OCI-LY1 (cell line): ENCODE measurements at regions not wholly inside any gene's neighbourhood (a gene's known extent, or its start where the extent isn't known, plus 50 kb on each side); places are given as distances from the start of the nearest gene placed in this dataset.

Experiments used
- EZH2 ChIP-seq: fragments of 200-600 bp; sonication (generic), shearing (Covaris generic); IDR thresholded peaks from 2 replicates; pipeline ENCODE4 v1.8.0; 2017; ENCODE audit warnings: borderline replicate concordance, mixed run types, mild to moderate bottlenecking, antibody characterized with exemption, low read length, moderate library complexity, mixed read lengths
- TF ChIP-seq, protein P1 (sequence below): fragments of 200-600 bp; sonication (generic), shearing (Covaris generic); IDR thresholded peaks from 2 replicates; pipeline ENCODE4 v1.5.1; 2017; ENCODE audit warnings: mild to moderate bottlenecking, antibody characterized with exemption, low read length, moderate library complexity, mixed read lengths

DNA sequence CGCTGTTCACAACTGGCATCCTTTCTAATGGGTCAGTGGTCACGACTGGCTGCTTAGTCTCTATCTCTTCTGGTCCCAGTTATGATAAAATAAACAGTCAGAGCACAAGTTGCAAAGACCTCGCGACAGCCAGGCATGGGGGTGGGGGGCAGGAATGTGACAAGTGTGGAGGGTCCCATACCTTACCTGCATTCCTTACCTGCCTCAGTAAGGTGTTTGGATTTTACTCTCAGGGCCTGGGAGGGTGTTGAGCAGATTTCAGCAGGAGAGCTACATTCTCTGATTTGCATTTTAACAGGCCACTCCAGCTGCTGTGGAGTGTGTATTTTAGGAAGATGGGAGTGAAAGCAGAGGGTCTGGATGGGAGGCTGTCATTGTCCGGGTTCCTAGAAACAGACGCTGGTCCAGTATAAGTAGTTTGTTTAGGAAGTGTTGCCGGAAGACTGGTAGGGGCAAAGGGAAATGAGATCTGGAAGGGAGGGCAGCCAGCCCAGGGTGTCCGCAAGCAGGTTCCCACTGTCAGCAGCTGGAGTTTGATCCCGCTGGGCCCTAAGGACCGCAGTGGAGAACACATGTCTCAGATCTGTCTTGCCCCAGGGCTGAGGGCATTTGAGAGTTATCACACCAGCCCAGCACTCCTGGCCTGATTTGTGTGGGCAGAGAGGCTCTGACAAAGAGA is 920.0 kb downstream of the UQCRFS1 start:
- TF ChIP-seq, protein P1, sequence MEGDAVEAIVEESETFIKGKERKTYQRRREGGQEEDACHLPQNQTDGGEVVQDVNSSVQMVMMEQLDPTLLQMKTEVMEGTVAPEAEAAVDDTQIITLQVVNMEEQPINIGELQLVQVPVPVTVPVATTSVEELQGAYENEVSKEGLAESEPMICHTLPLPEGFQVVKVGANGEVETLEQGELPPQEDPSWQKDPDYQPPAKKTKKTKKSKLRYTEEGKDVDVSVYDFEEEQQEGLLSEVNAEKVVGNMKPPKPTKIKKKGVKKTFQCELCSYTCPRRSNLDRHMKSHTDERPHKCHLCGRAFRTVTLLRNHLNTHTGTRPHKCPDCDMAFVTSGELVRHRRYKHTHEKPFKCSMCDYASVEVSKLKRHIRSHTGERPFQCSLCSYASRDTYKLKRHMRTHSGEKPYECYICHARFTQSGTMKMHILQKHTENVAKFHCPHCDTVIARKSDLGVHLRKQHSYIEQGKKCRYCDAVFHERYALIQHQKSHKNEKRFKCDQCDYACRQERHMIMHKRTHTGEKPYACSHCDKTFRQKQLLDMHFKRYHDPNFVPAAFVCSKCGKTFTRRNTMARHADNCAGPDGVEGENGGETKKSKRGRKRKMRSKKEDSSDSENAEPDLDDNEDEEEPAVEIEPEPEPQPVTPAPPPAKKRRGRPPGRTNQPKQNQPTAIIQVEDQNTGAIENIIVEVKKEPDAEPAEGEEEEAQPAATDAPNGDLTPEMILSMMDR = no peak
- no peak for TF ChIP-seq EZH2
